H1 (cell line): ENCODE measurements at regions not wholly inside any gene's neighbourhood (a gene's known extent, or its start where the extent isn't known, plus 50 kb on each side); places are given as distances from the start of the nearest gene placed in this dataset.

Experiments used
- BACH1 ChIP-seq: IDR thresholded peaks from 2 replicates; pipeline ENCODE4 v1.6.1; 2012; ENCODE audit warnings: low read length, improper control_type of control experiment
- BRCA1 ChIP-seq: IDR thresholded peaks from 2 replicates; pipeline ENCODE4 v1.6.1; 2012; ENCODE audit warnings: low read depth, low read length, improper control_type of control experiment
- CBX5 ChIP-seq: fragments of 300-800, 300-1000 bp; sonication (generic); IDR thresholded peaks from 2 replicates; pipeline ENCODE4 v1.7.1; 2016; ENCODE audit warnings: antibody characterized with exemption, low read length, low read depth
- CTCF ChIP-seq, 3 experiments: IDR thresholded peaks; 1 replicate in 2 of 3; 2 replicates in 1 of 3; pipeline versions ENCODE4 v1.5.1 to v1.6.1; 2011; ENCODE audit warnings: low read length in 3 of 3, mild to moderate bottlenecking in 3 of 3, inconsistent platforms in 2 of 3, low read depth in 1 of 3, moderate library complexity in 1 of 3; ENCODE audit not compliant: insufficient read depth in 1 of 3; ENCODE audit errors: control extremely low read depth in 1 of 3
- EZH2 ChIP-seq: fragments of 200-600 bp; sonication (generic); IDR thresholded peaks from 2 replicates; pipeline ENCODE4 v1.7.1; 2012; ENCODE audit warnings: low read depth, mild to moderate bottlenecking, moderate library complexity, low read length, inconsistent platforms; ENCODE audit not compliant: severe bottlenecking
- JUND ChIP-seq: IDR thresholded peaks from 2 replicates; pipeline ENCODE4 v1.6.1; 2011; ENCODE audit warnings: mild to moderate bottlenecking, improper control_type of control experiment, low read length
- MAFK ChIP-seq: IDR thresholded peaks from 2 replicates; pipeline ENCODE4 v1.6.1; 2012; ENCODE audit warnings: low read depth, mild to moderate bottlenecking, improper control_type of control experiment, low read length

- no peak for TF ChIP-seq CTCF (IDR thresholded peaks at IDR 0.05; ENCODE audit: control extremely low read depth in 1 of 3, insufficient read depth in 1 of 3, low read depth in 1 of 3, low read length in 3 of 3)
- TF ChIP-seq MAFK, result no peak
- TF ChIP-seq BACH1, result no peak
- TF ChIP-seq CBX5, result no peak
- TF ChIP-seq JUND, result no peak
- no peak for TF ChIP-seq EZH2
- TF ChIP-seq BRCA1, result no peak
- TF ChIP-seq, all 59 proteins: peak for 0
Observed at GRCh38 chr11:96885405-96885804, 495.6 kb downstream of the JRKL start (continued).
